SIG-M5 treated with dmso at 0.1 percent for 504 hours (cell line): ENCODE measurements at regions not wholly inside any gene's neighbourhood (a gene's known extent, or its start where the extent isn't known, plus 50 kb on each side); places are given as distances from the start of the nearest gene placed in this dataset.
A peak's percentile ranks its signal among the peaks of the same experiment; 100 is the strongest.
"Not testable (repeated sequence)": the region's sequence is repeated elsewhere in the genome, so short reads cannot be mapped to it uniquely, and the experiment has no call there.

Source experiments
- DNase-seq: peaks from one replicate; lab custom pipeline; 2025; ENCODE audit not compliant: unreplicated experiment; lab: John Stamatoyannopoulos, UW

GRCh38 chr13:54004026-54004699 is 975.5 kb downstream of the OLFM4 start:
- peak; percentile 76 for DNase-seq

GRCh38 chr13:54016542-54016941 is 987.9 kb downstream of the OLFM4 start:
- DNase-seq, result no peak

GRCh38 chr13:54018485-54018884 is 989.9 kb downstream of the OLFM4 start:
- no peak for DNase-seq

GRCh38 chr13:54029226-54029625 is 1000.6 kb downstream of the OLFM4 start:
- peak; percentile 100 for DNase-seq

- DNase-seq, result peak; percentile 92
Measured at GRCh38 chr13:54029720-54030119, 1001.1 kb downstream of the OLFM4 start.

GRCh38 chr13:54033323-54033861 is 1004.8 kb downstream of the OLFM4 start:
- DNase-seq, result no peak

- DNase-seq, result no peak
Measured at GRCh38 chr13:54034047-54034446, 1005.4 kb downstream of the OLFM4 start.

- not testable (repeated sequence) for DNase-seq
Measured at GRCh38 chr13:54057416-54057815, 1028.8 kb downstream of the OLFM4 start.

GRCh38 chr13:54069958-54070357 is 1041.3 kb downstream of the OLFM4 start:
- DNase-seq, result not testable (repeated sequence)

GRCh38 chr13:54077569-54077968 is 1049.0 kb downstream of the OLFM4 start:
- no peak for DNase-seq

GRCh38 chr13:54078271-54078870 is 1049.8 kb downstream of the OLFM4 start:
- no peak for DNase-seq

GRCh38 chr13:54082309-54082708 is 1053.7 kb downstream of the OLFM4 start:
- not testable (repeated sequence) for DNase-seq

- DNase-seq, result no peak
Measured at GRCh38 chr13:54091884-54092283, 1063.3 kb downstream of the OLFM4 start.

GRCh38 chr13:54092686-54093085 is 1064.1 kb downstream of the OLFM4 start:
- no peak for DNase-seq

- DNase-seq, result no peak
Measured at GRCh38 chr13:54110597-54110996, 1082.0 kb downstream of the OLFM4 start.

GRCh38 chr13:54124700-54125099 is 1096.1 kb downstream of the OLFM4 start:
- DNase-seq, result no peak

GRCh38 chr13:54130931-54131330 is 1102.3 kb downstream of the OLFM4 start:
- DNase-seq, result not testable (repeated sequence)

GRCh38 chr13:54131433-54131832 is 1102.8 kb downstream of the OLFM4 start:
- not testable (repeated sequence) for DNase-seq

GRCh38 chr13:54132127-54132526 is 1103.5 kb downstream of the OLFM4 start:
- DNase-seq, result not testable (repeated sequence)

- DNase-seq, result not testable (repeated sequence)
Measured at GRCh38 chr13:54132720-54133119, 1104.1 kb downstream of the OLFM4 start.

- DNase-seq, result no peak
Measured at GRCh38 chr13:54133746-54134145, 1105.1 kb downstream of the OLFM4 start.

- DNase-seq, result no peak
Measured at GRCh38 chr13:54144828-54145227, 1116.2 kb downstream of the OLFM4 start.
